ENCODE measurements at regions not wholly inside any gene's neighbourhood (a gene's known extent, or its start where the extent isn't known, plus 50 kb on each side); places are given as distances from the start of the nearest gene placed in this dataset.
"Not testable (repeated sequence)": the region's sequence is repeated elsewhere in the genome, so short reads cannot be mapped to it uniquely, and the experiment has no call there.

- no peak for DNase-seq
Observed at GRCh38 chr4:135434936-135435335, 1233.3 kb upstream of the PABPC4L start.

GRCh38 chr4:135429528-135429927, 1227.9 kb upstream of the PABPC4L start:
- no peak for DNase-seq

- DNase-seq: peak; percentile 1
Observed at GRCh38 chr4:135418353-135418752, 1216.8 kb upstream of the PABPC4L start.

GRCh38 chr4:135412213-135412612, 1210.6 kb upstream of the PABPC4L start:
- no peak for DNase-seq

GRCh38 chr4:135411251-135411650, 1209.7 kb upstream of the PABPC4L start:
- DNase-seq: no peak

GRCh38 chr4:135409261-135409660, 1207.7 kb upstream of the PABPC4L start:
- not testable (repeated sequence) for DNase-seq

- no peak for DNase-seq
Observed at GRCh38 chr4:135408109-135408508, 1206.5 kb upstream of the PABPC4L start.

- not testable (repeated sequence) for DNase-seq
Observed at GRCh38 chr4:135406597-135406996, 1205.0 kb upstream of the PABPC4L start.

GRCh38 chr4:135385830-135386581, 1184.4 kb upstream of the PABPC4L start:
- DNase-seq: no peak

- DNase-seq: no peak
Observed at GRCh38 chr4:135383356-135384288, 1182.0 kb upstream of the PABPC4L start.

GRCh38 chr4:135382280-135382959, 1180.8 kb upstream of the PABPC4L start:
- DNase-seq: no peak

GRCh38 chr4:135372131-135372530, 1170.5 kb upstream of the PABPC4L start:
- no peak for DNase-seq

GRCh38 chr4:135371137-135371536, 1169.5 kb upstream of the PABPC4L start:
- DNase-seq: no peak

- DNase-seq: no peak
Observed at GRCh38 chr4:135368831-135369230, 1167.2 kb upstream of the PABPC4L start.

GRCh38 chr4:135365065-135365464, 1163.5 kb upstream of the PABPC4L start:
- DNase-seq: no peak

- no peak for DNase-seq
Observed at GRCh38 chr4:135359128-135359527, 1157.5 kb upstream of the PABPC4L start.

- no peak for DNase-seq
Observed at GRCh38 chr4:135357091-135357490, 1155.5 kb upstream of the PABPC4L start.

- no peak for DNase-seq
Observed at GRCh38 chr4:135354876-135355275, 1153.3 kb upstream of the PABPC4L start.

- no peak for DNase-seq
Observed at GRCh38 chr4:135353008-135353407, 1151.4 kb upstream of the PABPC4L start.

GRCh38 chr4:135344492-135344891, 1142.9 kb upstream of the PABPC4L start:
- no peak for DNase-seq

- no peak for DNase-seq
Observed at GRCh38 chr4:135338181-135338580, 1136.6 kb upstream of the PABPC4L start.

- no peak for DNase-seq
Observed at GRCh38 chr4:135325264-135325663, 1123.7 kb upstream of the PABPC4L start.

GRCh38 chr4:135319685-135320084, 1118.1 kb upstream of the PABPC4L start:
- no peak for DNase-seq

Measured in NCI-H510A treated with DMSO at 0.1 percent for 48 hours (cell line).